Skeletal muscle satellite cell (primary cell): ENCODE measurements at regions not wholly inside any gene's neighbourhood (a gene's known extent, or its start where the extent isn't known, plus 50 kb on each side); places are given as distances from the start of the nearest gene placed in this dataset.

Source experiments
- H3K27me3 ChIP-seq: 2 replicates; pipeline ENCODE4 v1.7.0; 2013; ENCODE audit warnings: low read length; ENCODE audit not compliant: control insufficient read depth, insufficient read depth
- H3K36me3 ChIP-seq: 2 replicates; pipeline ENCODE4 v1.7.0; 2013; ENCODE audit warnings: mild to moderate bottlenecking, control low read depth, low read length; ENCODE audit not compliant: insufficient read depth
- H3K4me1 ChIP-seq: 2 replicates; pipeline ENCODE4 v1.7.0; 2013; ENCODE audit warnings: low read length; ENCODE audit not compliant: control insufficient read depth, insufficient read depth
- H3K4me2 ChIP-seq: 2 replicates; pipeline ENCODE4 v1.7.0; 2013; ENCODE audit warnings: mild to moderate bottlenecking, low read length
- H3K4me3 ChIP-seq: 2 replicates; pipeline ENCODE4 v1.7.0; 2013; ENCODE audit warnings: low read length
- H3K9ac ChIP-seq: 2 replicates; pipeline ENCODE4 v1.7.0; 2013; ENCODE audit warnings: mild to moderate bottlenecking, low read depth, low read length, moderate library complexity
- H3K9me3 ChIP-seq: replicated peaks from 2 replicates; pipeline ENCODE4 v1.7.0; 2013; ENCODE audit warnings: mild to moderate bottlenecking, control low read depth, low read length

GRCh38 chr3:34351882-34352777 lies 553.7 kb downstream of the PDCD6IP start:
- Histone ChIP-seq H3K27me3 (no peaks in the 10 kb centered on the region), H3K9ac (no peak overlapping the region), H3K4me2 (no peak overlapping the region), H3K4me3 (no peak overlapping the region), H3K36me3 (no peaks in the 10 kb centered on the region), H3K9me3 (no peaks in the 10 kb centered on the region), H3K4me1 (no peaks in the 10 kb centered on the region)

- no peaks in the 10 kb centered on the region for H3K9me3 ChIP-seq
- H3K36me3 ChIP-seq = no peaks in the 10 kb centered on the region
- no peaks in the 10 kb centered on the region for H3K4me1 ChIP-seq
- H3K9ac ChIP-seq = no peak overlapping the region
- no peaks in the 10 kb centered on the region for H3K27me3 ChIP-seq
- H3K4me3 ChIP-seq = no peak overlapping the region
- no peak overlapping the region for H3K4me2 ChIP-seq
Measured at GRCh38 chr3:34352778-34353331, 554.4 kb downstream of the PDCD6IP start.

- H3K4me2 ChIP-seq = no peak overlapping the region
- no peaks in the 10 kb centered on the region for H3K27me3 ChIP-seq
- no peak overlapping the region for H3K4me3 ChIP-seq
- H3K4me1 ChIP-seq = no peaks in the 10 kb centered on the region
- no peaks in the 10 kb centered on the region for H3K36me3 ChIP-seq
- H3K9ac ChIP-seq = no peak overlapping the region
- H3K9me3 ChIP-seq = no peaks in the 10 kb centered on the region
Measured at GRCh38 chr3:34357461-34357860, 559.0 kb downstream of the PDCD6IP start.

GRCh38 chr3:34359064-34359463 lies 560.6 kb downstream of the PDCD6IP start:
- Histone ChIP-seq H3K36me3 (no peaks in the 10 kb centered on the region), H3K4me1 (no peaks in the 10 kb centered on the region), H3K27me3 (no peaks in the 10 kb centered on the region), H3K9ac (no peak overlapping the region), H3K9me3 (no peaks in the 10 kb centered on the region), H3K4me3 (no peak overlapping the region), H3K4me2 (no peak overlapping the region)

GRCh38 chr3:34360713-34361112 lies 562.3 kb downstream of the PDCD6IP start:
- Histone ChIP-seq H3K4me2 (no peak overlapping the region), H3K4me1 (no peaks in the 10 kb centered on the region), H3K9ac (no peak overlapping the region), H3K9me3 (peaks cover 4% of the 10 kb centered on the region), H3K36me3 (no peaks in the 10 kb centered on the region), H3K27me3 (no peaks in the 10 kb centered on the region), H3K4me3 (no peak overlapping the region)

GRCh38 chr3:34361921-34362320 lies 563.5 kb downstream of the PDCD6IP start:
- Histone ChIP-seq H3K27me3 (no peaks in the 10 kb centered on the region), H3K4me3 (no peak overlapping the region), H3K4me2 (no peak overlapping the region), H3K36me3 (no peaks in the 10 kb centered on the region), H3K9me3 (peaks cover 4% of the 10 kb centered on the region), H3K9ac (no peak overlapping the region), H3K4me1 (no peaks in the 10 kb centered on the region)

GRCh38 chr3:34362910-34363309 lies 564.5 kb downstream of the PDCD6IP start:
- Histone ChIP-seq H3K36me3 (no peaks in the 10 kb centered on the region), H3K4me2 (no peak overlapping the region), H3K9me3 (peaks cover 4% of the 10 kb centered on the region), H3K27me3 (no peaks in the 10 kb centered on the region), H3K4me1 (no peaks in the 10 kb centered on the region), H3K4me3 (no peak overlapping the region), H3K9ac (no peak overlapping the region)

GRCh38 chr3:34363881-34364280 lies 565.5 kb downstream of the PDCD6IP start:
- no peak overlapping the region for H3K4me3 ChIP-seq
- no peaks in the 10 kb centered on the region for H3K27me3 ChIP-seq
- H3K4me2 ChIP-seq = no peak overlapping the region
- no peaks in the 10 kb centered on the region for H3K4me1 ChIP-seq
- H3K36me3 ChIP-seq = no peaks in the 10 kb centered on the region
- H3K9ac ChIP-seq = no peak overlapping the region
- H3K9me3 ChIP-seq = peaks cover 4% of the 10 kb centered on the region

- H3K27me3 ChIP-seq = no peaks in the 10 kb centered on the region
- H3K9ac ChIP-seq = no peak overlapping the region
Measured at GRCh38 chr3:34364335-34364734, 565.9 kb downstream of the PDCD6IP start.

GRCh38 chr3:34365231-34365630 lies 566.8 kb downstream of the PDCD6IP start:
- Histone ChIP-seq H3K4me2 (no peak overlapping the region), H3K36me3 (no peaks in the 10 kb centered on the region), H3K4me3 (no peak overlapping the region), H3K9me3 (peaks cover 4% of the 10 kb centered on the region), H3K4me1 (no peaks in the 10 kb centered on the region), H3K27me3 (no peaks in the 10 kb centered on the region), H3K9ac (no peak overlapping the region)

More at GRCh38 chr3:34364335-34364734, 565.9 kb downstream of the PDCD6IP start:
- Histone ChIP-seq H3K9me3 (peaks cover 4% of the 10 kb centered on the region), H3K36me3 (no peaks in the 10 kb centered on the region), H3K4me1 (no peaks in the 10 kb centered on the region), H3K4me2 (no peak overlapping the region), H3K4me3 (no peak overlapping the region)

- Histone ChIP-seq H3K4me3 (no peak overlapping the region), H3K9me3 (peaks cover 4% of the 10 kb centered on the region), H3K9ac (no peak overlapping the region)
Measured at GRCh38 chr3:34365771-34366170, 567.3 kb downstream of the PDCD6IP start.

GRCh38 chr3:34367521-34367920 lies 569.1 kb downstream of the PDCD6IP start:
- H3K36me3 ChIP-seq = no peaks in the 10 kb centered on the region
- H3K27me3 ChIP-seq = no peaks in the 10 kb centered on the region
- peaks cover 4% of the 10 kb centered on the region for H3K9me3 ChIP-seq
- H3K4me3 ChIP-seq = no peak overlapping the region
- no peaks in the 10 kb centered on the region for H3K4me1 ChIP-seq
- H3K9ac ChIP-seq = no peak overlapping the region
- H3K4me2 ChIP-seq = no peak overlapping the region

More at GRCh38 chr3:34365771-34366170, 567.3 kb downstream of the PDCD6IP start:
- Histone ChIP-seq H3K4me2 (no peak overlapping the region), H3K27me3 (no peaks in the 10 kb centered on the region), H3K36me3 (no peaks in the 10 kb centered on the region), H3K4me1 (no peaks in the 10 kb centered on the region)
